ENCODE measurements at regions not wholly inside any gene's neighbourhood (a gene's known extent, or its start where the extent isn't known, plus 50 kb on each side); places are given as distances from the start of the nearest gene placed in this dataset.

- Histone ChIP-seq H3K4me3 (no peak overlapping the region), H3K79me2 (ENCODE audit: control insufficient read depth, insufficient read depth, low read length) (no peaks in the 10 kb centered on the region), H3K27ac (ENCODE audit: control insufficient read depth, insufficient read depth) (no peak overlapping the region), H3K4me1 (ENCODE audit: control insufficient read depth, insufficient read depth, low read length) (no peaks in the 10 kb centered on the region), H2AFZ (ENCODE audit: control insufficient read depth, low read depth, low read length) (no peak overlapping the region), H3K27me3 (replicated peaks in 1 of 2; ENCODE audit: control insufficient read depth in 2 of 2, insufficient read depth in 2 of 2, low read length in 1 of 2) (no peaks in the 10 kb centered on the region; a peak in 2 of 4 replicates), H3K4me2 (ENCODE audit: control insufficient read depth, insufficient read depth) (no peak overlapping the region), H3K9ac (ENCODE audit: control insufficient read depth, insufficient read depth, low read length) (no peak overlapping the region), H3K9me3 (replicated peaks; ENCODE audit: control insufficient read depth, insufficient read depth, low read length) (no peaks in the 10 kb centered on the region), H4K20me1 (ENCODE audit: control insufficient read depth, insufficient read depth) (no peaks in the 10 kb centered on the region), H3K36me3 (ENCODE audit: control insufficient read depth in 2 of 2, insufficient read depth in 2 of 2, low read length in 1 of 2) (no peaks in the 10 kb centered on the region)
- ChIA-PET POLR2A (no interaction called here), RAD21 (ENCODE audit: unreplicated experiment) (no interaction called here), SMC1A (ENCODE audit: uncharacterized antibody, unreplicated experiment) (no interaction called here), CTCF (no interaction called here)
- DNase-seq (ENCODE audit: low read depth, low spot score) = no peak
- WGBS (ENCODE audit: insufficient coverage, insufficient replicate concordance, low lambda C conversion rate, missing lambda C conversion rate) = 14% methylated on average over 5 of the region's 5 CpGs
- in situ Hi-C loops (cut with MboI) (no loop called here), intact Hi-C loops (cut with micrococcal nuclease; ENCODE audit: unreplicated experiment) (no loop called here)
- BruUV-seq (replicated peaks) = no TSS peak
- no peak for ATAC-seq
- FAIRE-seq = no peak
- TF ChIP-seq TCF12 (IDR thresholded peaks at IDR 0.05; ENCODE audit: low read depth, low read length) (no peak), CUX1 (IDR thresholded peaks at IDR 0.05; ENCODE audit: insufficient replicate concordance, low read depth, low read length) (no peak), HCFC1 (IDR thresholded peaks at IDR 0.05; ENCODE audit: low read length) (no peak), SRF (IDR thresholded peaks at IDR 0.05; ENCODE audit: low read depth in 2 of 2, low read length in 2 of 2) (no peak), NKRF (conservative IDR thresholded peaks at IDR 0.05) (no peak), KDM1A (IDR thresholded peaks at IDR 0.05; ENCODE audit: borderline replicate concordance) (no peak), NFYA (IDR thresholded peaks at IDR 0.05; ENCODE audit: borderline replicate concordance, low read depth, low read length) (no peak), ZBTB40 (IDR thresholded peaks at IDR 0.05; ENCODE audit: borderline replicate concordance) (no peak), SMAD5 (IDR thresholded peaks at IDR 0.05; ENCODE audit: low read depth) (no peak), DPF2 (IDR thresholded peaks at IDR 0.05) (no peak), CREB1 (IDR thresholded peaks at IDR 0.05; ENCODE audit: low read depth) (no peak), BRCA1 (IDR thresholded peaks at IDR 0.05; ENCODE audit: low read depth, low read length) (no peak)
Observed at GRCh38 chr10:125534515-125534914, 148.4 kb downstream of the TEX36 start.
